ENCODE measurements at regions not wholly inside any gene's neighbourhood (a gene's known extent, or its start where the extent isn't known, plus 50 kb on each side); places are given as distances from the start of the nearest gene placed in this dataset.

- intact Hi-C loops (cut with micrococcal nuclease) = loop anchor here (10.0 kb wide), 1 partner anchor 175 kb away; no protein-coding TSS in a partner anchor
- Mint-ChIP-seq H3K27ac (no peak overlapping the region), H3K27me3 (peaks cover 7% of the 10 kb centered on the region), H3K4me3 (no peak overlapping the region), H3K36me3 (ENCODE audit: low read depth) (no peaks in the 10 kb centered on the region), H3K9me3 (no peaks in the 10 kb centered on the region), H3K4me1 (ENCODE audit: low read depth) (no peaks in the 10 kb centered on the region)
- DNase-seq = no peak
- ChIA-PET CTCF (interaction anchor here (1.6 kb wide), 1 partner anchor 35 kb away, joined by 3 read pairs; no protein-coding TSS in a partner anchor), POLR2A (no interaction called here)
- TF ChIP-seq CTCF (IDR thresholded peaks at IDR 0.05) = no peak
- no peak for ATAC-seq
Observed at GRCh38 chr2:200159357-200159707, 147.2 kb upstream of the SPATS2L start.

DNA sequence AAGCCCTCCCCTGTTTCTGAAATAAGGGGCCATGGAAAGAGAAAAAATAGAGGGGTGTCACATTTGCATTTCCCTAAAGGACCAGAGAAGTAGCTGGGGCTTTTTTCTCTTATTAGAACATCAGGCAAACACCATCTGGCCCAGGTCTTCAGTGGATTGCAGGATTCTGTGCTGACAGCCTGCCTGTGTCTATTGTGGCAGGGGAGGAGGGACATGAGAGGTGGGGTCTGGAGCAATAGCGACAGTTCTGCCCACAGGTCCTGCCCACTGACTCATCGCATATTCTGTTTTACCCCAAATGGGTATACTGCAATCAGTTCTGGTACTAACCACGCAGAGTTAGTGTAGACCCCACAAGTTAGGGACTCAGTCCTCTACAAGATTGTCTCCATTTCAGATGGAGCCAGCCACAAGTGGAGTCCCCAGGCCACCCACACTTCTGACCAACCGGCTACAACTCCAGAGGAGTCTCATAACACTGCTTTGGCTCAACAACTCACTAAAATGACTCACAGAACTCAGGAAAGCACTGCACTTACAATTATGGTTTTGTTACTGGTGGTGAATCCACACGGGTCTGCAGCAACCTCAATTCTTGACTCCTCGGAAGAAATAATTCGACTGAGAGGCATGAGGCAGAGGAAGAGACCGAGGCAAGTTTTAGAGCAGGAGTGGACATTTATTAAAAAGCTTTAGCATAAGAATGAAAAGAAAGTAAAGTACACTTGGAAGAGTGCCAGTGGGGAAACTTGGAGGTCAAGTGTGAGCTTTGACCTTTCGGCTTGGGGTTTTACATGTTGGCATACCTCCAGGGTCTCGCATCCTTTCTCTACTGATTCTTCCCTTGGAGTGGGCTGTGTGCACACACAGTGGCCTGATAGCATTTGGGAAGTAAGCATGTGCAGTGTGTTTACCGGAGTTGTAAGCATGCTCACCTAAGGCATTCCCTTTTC, 146.4 kb upstream of the SPATS2L start:
- no peak overlapping the region for H3K27ac Mint-ChIP-seq

GRCh38 chr2:200161458-200161857, 145.0 kb upstream of the SPATS2L start:
- DNase-seq (no peak), ATAC-seq (no peak)
- Mint-ChIP-seq H3K4me1 (ENCODE audit: low read depth) (no peaks in the 10 kb centered on the region), H3K4me3 (no peak overlapping the region), H3K9me3 (no peaks in the 10 kb centered on the region), H3K27ac (no peak overlapping the region), H3K27me3 (peaks cover 7% of the 10 kb centered on the region), H3K36me3 (ENCODE audit: low read depth) (no peaks in the 10 kb centered on the region)
- intact Hi-C loops (cut with micrococcal nuclease) = no loop called here
- POLR2A ChIA-PET = no interaction called here
- no peak for TF ChIP-seq CTCF (IDR thresholded peaks at IDR 0.05)
- CTCF ChIA-PET = no interaction called here

More for the DNA sequence above, 146.4 kb upstream of the SPATS2L start:
- no peaks in the 10 kb centered on the region for H3K9me3 Mint-ChIP-seq
- POLR2A ChIA-PET = no interaction called here
- peaks cover 7% of the 10 kb centered on the region for H3K27me3 Mint-ChIP-seq
- intact Hi-C loops (cut with micrococcal nuclease) = loop anchor here (10.0 kb wide), 1 partner anchor 175 kb away; no protein-coding TSS in a partner anchor
- H3K4me3 Mint-ChIP-seq = no peak overlapping the region
- no peaks in the 10 kb centered on the region for H3K36me3 Mint-ChIP-seq (ENCODE audit: low read depth)
- no peak for ATAC-seq
- no peaks in the 10 kb centered on the region for H3K4me1 Mint-ChIP-seq (ENCODE audit: low read depth)
- CTCF ChIA-PET = no interaction called here
- no peak for TF ChIP-seq CTCF (IDR thresholded peaks at IDR 0.05)
- no peak for DNase-seq

- ChIA-PET CTCF (no interaction called here), POLR2A (no interaction called here)
- Mint-ChIP-seq H3K9me3 (no peaks in the 10 kb centered on the region), H3K27me3 (peaks cover 9% of the 10 kb centered on the region), H3K4me1 (ENCODE audit: low read depth) (no peaks in the 10 kb centered on the region), H3K36me3 (ENCODE audit: low read depth) (no peaks in the 10 kb centered on the region), H3K4me3 (no peak overlapping the region), H3K27ac (no peak overlapping the region)
- ATAC-seq (no peak), DNase-seq (no peak)
- intact Hi-C loops (cut with micrococcal nuclease) = no loop called here
- no peak for TF ChIP-seq CTCF (IDR thresholded peaks at IDR 0.05)
Observed at GRCh38 chr2:200165687-200166086, 140.8 kb upstream of the SPATS2L start.

All from activated CD8-positive, alpha-beta T cell treated with anti-CD3 and anti-CD28 coated beads for 36 hours (primary cell).